Neural cell (in vitro differentiated cells): ENCODE measurements at regions not wholly inside any gene's neighbourhood (a gene's known extent, or its start where the extent isn't known, plus 50 kb on each side); places are given as distances from the start of the nearest gene placed in this dataset.

Experiments
- H2AFZ ChIP-seq: fragments of 200-600, 300-800 bp; sonication (generic), shearing (Covaris generic); 2 replicates; pipeline ENCODE4 v1.6.0; 2014; ENCODE audit warnings: low read depth, mild to moderate bottlenecking, antibody characterized with exemption, low read length, moderate library complexity
- H3F3A ChIP-seq: fragments of 200-600 bp; shearing (Covaris generic); 2 replicates; pipeline ENCODE4 v1.6.1; 2016; ENCODE audit warnings: mild to moderate bottlenecking, moderate library complexity, mixed read lengths, antibody characterized with exemption, low read length; ENCODE audit not compliant: insufficient read depth, poor library complexity, severe bottlenecking
- H3K27ac ChIP-seq: fragments of 200-600, 300-800 bp; sonication (generic), shearing (Covaris generic); 2 replicates; pipeline ENCODE4 v1.5.1; 2014; ENCODE audit warnings: mild to moderate bottlenecking, low read length, moderate library complexity
- H3K27me3 ChIP-seq: fragments of 300-800, 200-600 bp; sonication (generic), shearing (Covaris generic); 2 replicates; pipeline ENCODE4 v1.6.0; 2014; ENCODE audit warnings: mild to moderate bottlenecking, low read depth, low read length, moderate library complexity; ENCODE audit not compliant: insufficient read depth
- H3K36me3 ChIP-seq: fragments of 300-800, 200-600 bp; sonication (generic), shearing (Covaris generic); 2 replicates; pipeline ENCODE4 v1.5.1; 2014; ENCODE audit warnings: mild to moderate bottlenecking, antibody characterized with exemption, low read length, moderate library complexity; ENCODE audit not compliant: insufficient read depth
- H3K4me2 ChIP-seq: fragments of 300-800, 200-600 bp; sonication (generic), shearing (Covaris generic); 2 replicates; pipeline ENCODE4 v1.6.0; 2014; ENCODE audit warnings: mild to moderate bottlenecking, low read length
- H3K4me3 ChIP-seq: fragments of 300-800, 200-600 bp; sonication (generic), shearing (Covaris generic); 2 replicates; pipeline ENCODE4 v1.5.1; 2014; ENCODE audit warnings: mild to moderate bottlenecking, low read length, moderate library complexity
- H3K79me2 ChIP-seq: fragments of 200-600 bp; shearing (Covaris generic); replicated peaks from 2 replicates; pipeline ENCODE4 v1.6.0; 2014; ENCODE audit warnings: mild to moderate bottlenecking, low read length, moderate library complexity; ENCODE audit not compliant: insufficient read depth
- H3K9ac ChIP-seq: fragments of 300-800, 200-600 bp; sonication (generic), shearing (Covaris generic); 2 replicates; pipeline ENCODE4 v1.6.1; 2016; ENCODE audit warnings: mild to moderate bottlenecking, low read length, mixed read lengths
- H3K9me2 ChIP-seq: fragments of 200-600 bp; shearing (Covaris generic); 2 replicates; pipeline ENCODE4 v1.6.1; 2016; ENCODE audit warnings: mild to moderate bottlenecking, low read length, mixed read lengths; ENCODE audit not compliant: insufficient read depth
- H3K9me3 ChIP-seq: fragments of 200-600, 300-800 bp; sonication (generic), shearing (Covaris generic); 2 replicates; pipeline ENCODE4 v1.6.1; 2016; ENCODE audit warnings: mild to moderate bottlenecking, mixed run types, low read length, moderate library complexity, mixed read lengths
- H4K20me1 ChIP-seq: fragments of 200-600 bp; shearing (Covaris generic); 2 replicates; pipeline ENCODE4 v1.6.1; 2016; ENCODE audit warnings: mild to moderate bottlenecking, mixed run types; ENCODE audit not compliant: insufficient read depth
- EP300 ChIP-seq: fragments of 450-650 bp; conservative IDR thresholded peaks from 2 replicates; pipeline ENCODE4 v1.6.1; 2014; ENCODE audit warnings: antibody characterized with exemption, mild to moderate bottlenecking, moderate library complexity; ENCODE audit not compliant: poor library complexity, severe bottlenecking
- EZH2 ChIP-seq: fragments of 200-600, 300-800 bp; shearing (Covaris generic), sonication (generic); IDR thresholded peaks from 2 replicates; pipeline ENCODE4 v1.6.1; 2014; ENCODE audit warnings: antibody characterized with exemption, low read length, borderline replicate concordance, mild to moderate bottlenecking; ENCODE audit not compliant: insufficient read depth, poor library complexity, severe bottlenecking
- MXI1 ChIP-seq: fragments of 450-650 bp; conservative IDR thresholded peaks from 2 replicates; pipeline ENCODE4 v1.6.1; 2014; ENCODE audit warnings: antibody characterized with exemption, mild to moderate bottlenecking; ENCODE audit not compliant: poor library complexity, severe bottlenecking
- POLR2AphosphoS5 ChIP-seq: IDR thresholded peaks from 2 replicates; pipeline ENCODE4 v1.6.1; 2012
- RAD21 ChIP-seq: fragments of 450-650 bp; conservative IDR thresholded peaks from 2 replicates; pipeline ENCODE4 v1.6.1; 2014; ENCODE audit warnings: antibody characterized with exemption, mild to moderate bottlenecking, moderate library complexity
- SMC3 ChIP-seq: fragments of 450-650 bp; conservative IDR thresholded peaks from 2 replicates; pipeline ENCODE4 v1.6.1; 2014; ENCODE audit warnings: antibody characterized with exemption, mild to moderate bottlenecking, moderate library complexity; ENCODE audit not compliant: poor library complexity
- TAF1 ChIP-seq: IDR thresholded peaks from 2 replicates; pipeline ENCODE4 v1.6.1; 2012; ENCODE audit warnings: low read depth
- TF ChIP-seq, protein P1 (sequence below): fragments of 450-650 bp; IDR thresholded peaks from 2 replicates; pipeline ENCODE4 v1.5.1; 2014; ENCODE audit warnings: antibody characterized with exemption, mild to moderate bottlenecking, moderate library complexity; ENCODE audit not compliant: poor library complexity, severe bottlenecking
- TF ChIP-seq, protein P2 (sequence below): IDR thresholded peaks from 2 replicates; pipeline ENCODE4 v1.6.1; 2012; ENCODE audit warnings: borderline replicate concordance

DNA sequence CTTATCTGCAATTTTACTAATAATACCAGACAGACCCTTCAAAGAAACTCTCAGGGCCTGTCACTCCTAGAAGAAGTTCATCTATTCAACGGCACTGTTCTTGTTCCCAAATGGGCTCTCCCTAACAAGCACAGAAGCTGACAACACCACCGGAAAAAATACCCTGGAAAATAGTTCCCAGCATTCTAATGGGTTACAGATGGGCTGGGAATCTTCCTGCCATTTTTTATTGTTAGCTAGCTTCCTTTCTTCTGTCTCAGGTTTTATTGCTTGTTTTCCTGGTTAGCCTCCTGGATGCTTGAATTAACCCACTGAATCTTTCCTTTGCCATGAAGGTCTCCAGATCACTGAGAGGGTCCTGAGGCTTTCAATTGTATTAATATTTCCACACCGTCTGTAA is 689.8 kb upstream of the NRP1 start:
- H3K36me3 ChIP-seq = no peaks in the 10 kb centered on the region
- H3K9me3 ChIP-seq = no peaks in the 10 kb centered on the region
- H3F3A ChIP-seq = no peaks in the 10 kb centered on the region
- no peaks in the 10 kb centered on the region for H3K9me2 ChIP-seq
- TF ChIP-seq POLR2AphosphoS5 = no peak
- no peak for TF ChIP-seq EP300
- TF ChIP-seq, protein P1, sequence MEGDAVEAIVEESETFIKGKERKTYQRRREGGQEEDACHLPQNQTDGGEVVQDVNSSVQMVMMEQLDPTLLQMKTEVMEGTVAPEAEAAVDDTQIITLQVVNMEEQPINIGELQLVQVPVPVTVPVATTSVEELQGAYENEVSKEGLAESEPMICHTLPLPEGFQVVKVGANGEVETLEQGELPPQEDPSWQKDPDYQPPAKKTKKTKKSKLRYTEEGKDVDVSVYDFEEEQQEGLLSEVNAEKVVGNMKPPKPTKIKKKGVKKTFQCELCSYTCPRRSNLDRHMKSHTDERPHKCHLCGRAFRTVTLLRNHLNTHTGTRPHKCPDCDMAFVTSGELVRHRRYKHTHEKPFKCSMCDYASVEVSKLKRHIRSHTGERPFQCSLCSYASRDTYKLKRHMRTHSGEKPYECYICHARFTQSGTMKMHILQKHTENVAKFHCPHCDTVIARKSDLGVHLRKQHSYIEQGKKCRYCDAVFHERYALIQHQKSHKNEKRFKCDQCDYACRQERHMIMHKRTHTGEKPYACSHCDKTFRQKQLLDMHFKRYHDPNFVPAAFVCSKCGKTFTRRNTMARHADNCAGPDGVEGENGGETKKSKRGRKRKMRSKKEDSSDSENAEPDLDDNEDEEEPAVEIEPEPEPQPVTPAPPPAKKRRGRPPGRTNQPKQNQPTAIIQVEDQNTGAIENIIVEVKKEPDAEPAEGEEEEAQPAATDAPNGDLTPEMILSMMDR = no peak
- no peak for TF ChIP-seq MXI1
- TF ChIP-seq TAF1 = no peak
- TF ChIP-seq EZH2 = no peak
- TF ChIP-seq, protein P2, sequence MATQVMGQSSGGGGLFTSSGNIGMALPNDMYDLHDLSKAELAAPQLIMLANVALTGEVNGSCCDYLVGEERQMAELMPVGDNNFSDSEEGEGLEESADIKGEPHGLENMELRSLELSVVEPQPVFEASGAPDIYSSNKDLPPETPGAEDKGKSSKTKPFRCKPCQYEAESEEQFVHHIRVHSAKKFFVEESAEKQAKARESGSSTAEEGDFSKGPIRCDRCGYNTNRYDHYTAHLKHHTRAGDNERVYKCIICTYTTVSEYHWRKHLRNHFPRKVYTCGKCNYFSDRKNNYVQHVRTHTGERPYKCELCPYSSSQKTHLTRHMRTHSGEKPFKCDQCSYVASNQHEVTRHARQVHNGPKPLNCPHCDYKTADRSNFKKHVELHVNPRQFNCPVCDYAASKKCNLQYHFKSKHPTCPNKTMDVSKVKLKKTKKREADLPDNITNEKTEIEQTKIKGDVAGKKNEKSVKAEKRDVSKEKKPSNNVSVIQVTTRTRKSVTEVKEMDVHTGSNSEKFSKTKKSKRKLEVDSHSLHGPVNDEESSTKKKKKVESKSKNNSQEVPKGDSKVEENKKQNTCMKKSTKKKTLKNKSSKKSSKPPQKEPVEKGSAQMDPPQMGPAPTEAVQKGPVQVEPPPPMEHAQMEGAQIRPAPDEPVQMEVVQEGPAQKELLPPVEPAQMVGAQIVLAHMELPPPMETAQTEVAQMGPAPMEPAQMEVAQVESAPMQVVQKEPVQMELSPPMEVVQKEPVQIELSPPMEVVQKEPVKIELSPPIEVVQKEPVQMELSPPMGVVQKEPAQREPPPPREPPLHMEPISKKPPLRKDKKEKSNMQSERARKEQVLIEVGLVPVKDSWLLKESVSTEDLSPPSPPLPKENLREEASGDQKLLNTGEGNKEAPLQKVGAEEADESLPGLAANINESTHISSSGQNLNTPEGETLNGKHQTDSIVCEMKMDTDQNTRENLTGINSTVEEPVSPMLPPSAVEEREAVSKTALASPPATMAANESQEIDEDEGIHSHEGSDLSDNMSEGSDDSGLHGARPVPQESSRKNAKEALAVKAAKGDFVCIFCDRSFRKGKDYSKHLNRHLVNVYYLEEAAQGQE = no peak
- TF ChIP-seq SMC3 = no peak
- TF ChIP-seq RAD21 = no peak
- H4K20me1 ChIP-seq = no peaks in the 10 kb centered on the region
- no peaks in the 10 kb centered on the region for H3K79me2 ChIP-seq
- H3K4me2 ChIP-seq = no peak overlapping the region
- no peaks in the 10 kb centered on the region for H3K27me3 ChIP-seq
- no peak overlapping the region for H3K4me3 ChIP-seq
- H3K9ac ChIP-seq = no peak overlapping the region
- no peak overlapping the region for H3K27ac ChIP-seq
- no peak overlapping the region for H2AFZ ChIP-seq

DNA sequence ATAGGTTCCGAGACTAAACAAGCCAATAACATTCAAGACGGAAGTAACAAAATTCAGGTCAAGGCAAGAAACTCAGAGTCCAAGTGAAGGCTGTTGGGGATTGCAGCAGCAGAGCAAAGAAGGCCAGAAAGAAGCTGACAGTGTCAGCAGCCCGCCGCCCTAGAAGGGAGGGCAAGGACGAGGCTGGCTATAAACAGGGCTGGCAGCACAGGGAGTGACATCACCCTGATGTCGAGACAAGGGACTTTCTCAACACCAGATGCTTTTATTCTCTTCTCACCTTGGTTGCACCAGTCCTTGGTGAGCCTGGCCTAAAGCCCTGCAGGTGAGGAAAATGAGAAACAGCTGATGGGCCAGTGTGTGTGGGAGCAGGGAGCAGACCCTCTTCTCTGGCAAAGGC is 687.7 kb upstream of the NRP1 start:
- Histone ChIP-seq H3K9me2 (no peaks in the 10 kb centered on the region), H3K27me3 (no peaks in the 10 kb centered on the region)

DNA sequence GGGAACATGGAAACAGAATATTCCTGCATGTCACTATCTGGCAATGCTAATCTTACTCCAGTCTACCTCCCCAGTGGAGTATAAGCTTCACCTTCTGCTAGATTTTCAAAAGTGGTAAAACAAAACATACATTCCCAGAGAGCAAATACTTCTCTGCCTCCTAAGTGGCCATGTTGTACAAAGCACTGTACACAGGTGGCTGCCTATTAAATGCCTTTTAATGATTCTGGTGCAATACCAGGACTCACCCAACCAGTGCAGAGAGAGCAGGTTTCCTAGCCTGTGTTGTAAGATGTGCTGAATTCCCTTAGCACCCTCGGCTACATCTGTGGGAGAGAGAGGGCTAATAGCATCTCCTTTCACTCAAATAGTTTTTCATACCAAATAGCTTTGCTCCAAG is 684.3 kb upstream of the NRP1 start:
- TF ChIP-seq EP300 (no peak), SMC3 (no peak)
- TF ChIP-seq, protein P2 = no peak
- H3F3A ChIP-seq = no peaks in the 10 kb centered on the region
- no peak overlapping the region for H3K4me2 ChIP-seq
- no peaks in the 10 kb centered on the region for H3K36me3 ChIP-seq
- no peaks in the 10 kb centered on the region for H3K27me3 ChIP-seq
- H3K4me3 ChIP-seq = no peak overlapping the region
- H3K9ac ChIP-seq = no peak overlapping the region
- H3K27ac ChIP-seq = no peak overlapping the region
- H3K79me2 ChIP-seq = no peaks in the 10 kb centered on the region
- no peak overlapping the region for H2AFZ ChIP-seq
- H3K9me3 ChIP-seq = no peaks in the 10 kb centered on the region
- no peaks in the 10 kb centered on the region for H3K9me2 ChIP-seq
- no peaks in the 10 kb centered on the region for H4K20me1 ChIP-seq

More for the DNA sequence above, 687.7 kb upstream of the NRP1 start:
- Histone ChIP-seq H4K20me1 (no peaks in the 10 kb centered on the region), H3K9ac (no peak overlapping the region), H3K4me2 (no peak overlapping the region), H3K36me3 (no peaks in the 10 kb centered on the region), H2AFZ (no peak overlapping the region), H3F3A (no peaks in the 10 kb centered on the region), H3K27ac (no peak overlapping the region), H3K79me2 (no peaks in the 10 kb centered on the region), H3K9me3 (no peaks in the 10 kb centered on the region), H3K4me3 (no peak overlapping the region)
- no peak for TF ChIP-seq TAF1
- TF ChIP-seq SMC3 = no peak
